ENCODE measurements at regions not wholly inside any gene's neighbourhood (a gene's known extent, or its start where the extent isn't known, plus 50 kb on each side); places are given as distances from the start of the nearest gene placed in this dataset.

DNA sequence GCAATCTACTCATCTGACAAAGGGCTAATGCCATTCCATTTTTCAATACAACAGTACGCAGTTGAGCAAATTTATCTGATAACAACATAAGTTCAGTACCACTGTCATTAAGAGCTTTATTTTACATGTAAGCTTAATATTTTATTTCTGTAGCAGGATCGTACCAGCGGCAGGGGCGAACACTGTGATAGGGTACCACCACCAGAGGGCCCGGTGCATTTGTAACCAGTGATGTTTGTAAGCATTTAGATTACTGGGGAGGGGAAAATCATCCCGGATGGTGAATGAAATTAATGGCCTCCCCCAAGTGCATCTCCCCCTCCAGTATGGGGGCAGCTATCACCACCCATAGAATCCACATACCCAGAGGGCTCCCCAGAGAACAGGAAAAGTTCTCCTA lies 179.0 kb downstream of the ADGRA3 start:
- no peak overlapping the region for H3K4me3 ChIP-seq (replicated peaks; ENCODE audit: low read depth, low read length)
- TF ChIP-seq, protein P1, sequence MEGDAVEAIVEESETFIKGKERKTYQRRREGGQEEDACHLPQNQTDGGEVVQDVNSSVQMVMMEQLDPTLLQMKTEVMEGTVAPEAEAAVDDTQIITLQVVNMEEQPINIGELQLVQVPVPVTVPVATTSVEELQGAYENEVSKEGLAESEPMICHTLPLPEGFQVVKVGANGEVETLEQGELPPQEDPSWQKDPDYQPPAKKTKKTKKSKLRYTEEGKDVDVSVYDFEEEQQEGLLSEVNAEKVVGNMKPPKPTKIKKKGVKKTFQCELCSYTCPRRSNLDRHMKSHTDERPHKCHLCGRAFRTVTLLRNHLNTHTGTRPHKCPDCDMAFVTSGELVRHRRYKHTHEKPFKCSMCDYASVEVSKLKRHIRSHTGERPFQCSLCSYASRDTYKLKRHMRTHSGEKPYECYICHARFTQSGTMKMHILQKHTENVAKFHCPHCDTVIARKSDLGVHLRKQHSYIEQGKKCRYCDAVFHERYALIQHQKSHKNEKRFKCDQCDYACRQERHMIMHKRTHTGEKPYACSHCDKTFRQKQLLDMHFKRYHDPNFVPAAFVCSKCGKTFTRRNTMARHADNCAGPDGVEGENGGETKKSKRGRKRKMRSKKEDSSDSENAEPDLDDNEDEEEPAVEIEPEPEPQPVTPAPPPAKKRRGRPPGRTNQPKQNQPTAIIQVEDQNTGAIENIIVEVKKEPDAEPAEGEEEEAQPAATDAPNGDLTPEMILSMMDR (IDR thresholded peaks at IDR 0.05; ENCODE audit: low read length, missing control alignments) = no peak
- no peak for DNase-seq (ENCODE audit: low read depth)

DNA sequence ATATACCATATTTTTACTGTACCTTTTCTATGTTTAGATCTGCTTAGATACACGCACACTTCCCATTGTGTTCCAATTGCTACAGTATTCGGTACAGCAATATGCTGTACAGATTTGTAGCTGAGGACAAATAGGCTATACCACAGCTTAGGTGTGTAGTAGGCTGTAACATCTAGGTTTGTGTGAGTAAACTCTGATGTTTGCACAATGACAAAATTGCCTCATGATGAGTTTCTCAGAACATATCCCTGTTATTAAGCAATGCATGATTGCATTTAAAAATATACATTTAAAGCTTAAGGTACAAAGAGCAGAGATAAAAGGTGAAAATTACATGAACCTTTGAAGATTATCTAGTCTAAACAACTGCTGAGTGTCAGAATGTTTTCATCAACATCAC lies 181.7 kb downstream of the ADGRA3 start:
- H3K4me3 ChIP-seq (replicated peaks; ENCODE audit: low read depth, low read length) = no peak overlapping the region
- no peak for DNase-seq (ENCODE audit: low read depth)
- TF ChIP-seq, protein P1 (IDR thresholded peaks at IDR 0.05; ENCODE audit: low read length, missing control alignments) = no peak

DNA sequence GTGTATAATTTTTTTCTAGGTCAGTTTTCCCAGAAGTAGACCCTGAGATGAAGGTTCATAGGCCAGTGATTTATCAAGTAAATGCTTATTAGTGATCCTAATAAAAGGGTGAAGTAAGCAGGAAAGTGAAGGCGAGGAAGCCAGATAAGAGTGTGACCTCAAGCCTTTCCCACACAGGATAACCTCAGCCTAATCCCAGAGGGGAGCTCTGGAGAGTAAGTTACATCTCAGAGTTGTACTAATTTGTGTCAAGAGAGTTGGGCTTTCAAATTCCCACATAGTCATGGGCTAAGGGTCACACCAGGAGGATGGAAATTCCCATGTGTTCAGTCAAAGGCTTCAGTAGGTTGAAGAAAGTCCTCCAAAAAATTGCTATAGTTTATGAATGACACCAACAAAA lies 191.4 kb downstream of the ADGRA3 start:
- no peak for DNase-seq (ENCODE audit: low read depth)
- no peak overlapping the region for H3K4me3 ChIP-seq (replicated peaks; ENCODE audit: low read depth, low read length)
- TF ChIP-seq, protein P1 (IDR thresholded peaks at IDR 0.05; ENCODE audit: low read length, missing control alignments) = no peak

DNA sequence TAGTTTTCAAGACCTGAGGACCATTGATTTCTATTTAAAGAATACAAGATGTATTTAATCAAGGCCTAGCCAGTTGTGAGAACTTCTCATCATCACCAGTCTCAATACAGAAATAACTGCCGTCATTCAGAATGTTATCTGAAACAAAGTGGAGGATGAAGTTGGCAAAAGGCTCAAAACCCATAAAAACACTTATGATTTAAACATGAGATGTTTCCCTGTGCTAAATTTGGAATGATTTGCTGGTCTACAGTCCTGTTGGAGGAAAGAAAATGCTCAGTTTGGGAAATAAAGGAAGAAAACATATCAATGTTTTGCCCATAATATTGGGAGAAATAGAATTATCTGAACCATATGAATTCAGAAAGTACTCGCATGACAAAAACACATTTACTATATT lies 192.2 kb downstream of the ADGRA3 start:
- TF ChIP-seq, protein P1 (IDR thresholded peaks at IDR 0.05; ENCODE audit: low read length, missing control alignments) = no peak
- DNase-seq (ENCODE audit: low read depth) = no peak
- H3K4me3 ChIP-seq (replicated peaks; ENCODE audit: low read depth, low read length) = no peak overlapping the region

DNA sequence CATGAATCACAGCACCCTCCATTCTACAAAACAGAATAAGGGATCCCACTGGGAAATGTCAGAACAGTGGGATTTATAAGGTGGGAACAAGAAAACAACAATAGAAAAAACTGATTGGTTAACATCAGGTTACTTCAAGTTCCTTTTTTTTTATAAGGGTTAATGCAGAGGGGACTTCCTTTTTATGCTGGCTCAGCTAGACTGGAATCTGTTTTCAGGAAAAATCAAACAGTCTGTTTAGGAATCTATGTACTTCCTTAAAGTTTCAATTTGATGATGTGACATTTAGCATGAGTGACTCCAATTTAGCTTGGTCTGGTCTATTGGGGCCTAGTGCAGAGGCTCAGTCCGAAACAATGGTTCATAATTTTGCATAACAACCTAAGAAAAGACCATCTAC lies 192.9 kb downstream of the ADGRA3 start:
- no peak overlapping the region for H3K4me3 ChIP-seq (replicated peaks; ENCODE audit: low read depth, low read length)
- TF ChIP-seq, protein P1 (IDR thresholded peaks at IDR 0.05; ENCODE audit: low read length, missing control alignments) = no peak
- DNase-seq (ENCODE audit: low read depth) = no peak

DNA sequence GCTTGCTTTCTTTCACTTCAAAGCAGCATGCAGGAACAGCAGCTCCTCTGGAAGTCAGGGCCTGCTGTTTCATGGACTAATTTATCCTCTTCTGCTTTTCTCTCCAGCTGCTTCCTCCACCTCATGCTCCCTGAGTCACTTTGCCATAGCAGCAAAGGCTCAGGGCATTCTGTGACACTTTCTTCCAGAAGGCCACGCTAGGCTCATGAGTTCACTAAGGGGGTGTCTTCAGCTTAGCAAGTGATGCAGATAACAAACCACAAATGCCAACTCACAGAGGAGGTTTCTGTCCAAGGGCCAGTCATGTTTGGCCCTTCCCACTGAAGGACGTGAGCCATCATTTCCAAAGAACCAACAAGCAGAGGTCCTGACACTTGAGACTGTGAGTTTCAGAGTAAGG lies 200.2 kb downstream of the ADGRA3 start:
- H3K4me3 ChIP-seq (replicated peaks; ENCODE audit: low read depth, low read length) = no peak overlapping the region
- DNase-seq (ENCODE audit: low read depth) = no peak
- TF ChIP-seq, protein P1 (IDR thresholded peaks at IDR 0.05; ENCODE audit: low read length, missing control alignments) = no peak

DNA sequence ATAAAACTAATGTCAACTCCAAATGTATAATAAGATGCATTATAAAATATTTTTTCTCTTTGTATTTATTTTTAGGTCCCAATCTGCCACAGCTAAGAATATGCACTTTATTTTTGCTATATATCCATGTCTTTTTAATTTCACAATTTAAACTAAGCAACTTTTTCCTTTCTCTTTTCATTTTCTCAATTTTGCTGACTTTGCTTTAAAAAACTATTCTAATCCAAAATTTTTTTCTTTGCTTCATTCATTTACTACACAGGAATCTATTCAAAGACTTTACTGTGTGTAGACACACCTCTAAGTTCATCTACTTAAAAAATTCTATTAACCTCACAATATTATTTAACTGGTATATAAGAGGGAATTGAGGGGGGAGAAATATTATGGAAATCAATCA lies 201.9 kb downstream of the ADGRA3 start:
- H3K4me3 ChIP-seq (replicated peaks; ENCODE audit: low read depth, low read length) = no peak overlapping the region
- TF ChIP-seq, protein P1 (IDR thresholded peaks at IDR 0.05; ENCODE audit: low read length, missing control alignments) = no peak
- DNase-seq (ENCODE audit: low read depth) = no peak

Data from fibroblast of pulmonary artery (primary cell).